ENCODE measurements at regions not wholly inside any gene's neighbourhood (a gene's known extent, or its start where the extent isn't known, plus 50 kb on each side); places are given as distances from the start of the nearest gene placed in this dataset.
"Not testable (repeated sequence)": the region's sequence is repeated elsewhere in the genome, so short reads cannot be mapped to it uniquely, and the experiment has no call there.

DNA sequence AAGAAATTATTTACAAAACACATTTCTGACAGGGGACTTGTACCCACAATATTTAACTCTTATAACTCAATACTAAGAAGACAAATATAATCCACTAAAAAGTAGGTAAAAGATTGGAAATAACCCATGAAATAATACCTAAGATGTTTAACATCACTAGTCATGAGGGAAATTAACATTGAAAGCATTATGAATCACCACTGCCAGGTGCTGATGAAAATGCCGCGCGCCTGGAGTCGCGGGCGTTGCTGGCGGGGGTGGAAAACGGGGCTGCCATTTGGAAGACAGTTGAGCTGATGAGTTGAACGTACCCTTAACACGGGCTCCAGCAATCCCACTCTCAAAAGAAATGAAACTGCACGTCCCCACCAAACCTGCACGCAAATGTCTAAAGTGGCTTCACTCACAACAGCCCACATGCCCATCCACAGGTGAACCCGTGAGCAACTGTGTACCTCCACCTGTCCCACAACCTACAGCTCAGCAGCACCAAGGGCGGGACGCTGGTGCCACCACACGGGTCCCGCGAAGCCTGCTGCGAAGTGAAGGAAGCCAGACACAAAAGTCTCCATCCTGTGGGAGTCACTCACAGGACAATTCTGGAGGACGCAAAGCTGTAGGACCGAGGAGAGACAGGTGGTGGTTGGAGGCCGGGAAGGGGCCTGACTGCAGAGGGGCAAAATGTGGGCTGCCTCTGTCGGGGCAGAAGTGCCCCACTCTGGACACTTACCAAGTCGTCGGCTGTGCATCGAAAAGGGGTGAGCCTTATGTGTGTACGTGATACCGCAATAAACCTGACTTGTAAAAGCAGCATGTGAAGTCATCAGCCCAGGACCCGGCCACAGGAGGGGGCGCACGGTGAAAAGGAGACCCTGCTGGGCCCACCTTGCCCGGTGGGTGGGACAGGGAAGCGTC lies 199.5 kb upstream of the ZNF469 start:
- DNase-seq (ENCODE audit: insufficient read length, low spot score); FAIRE-seq: not testable (repeated sequence)

DNA sequence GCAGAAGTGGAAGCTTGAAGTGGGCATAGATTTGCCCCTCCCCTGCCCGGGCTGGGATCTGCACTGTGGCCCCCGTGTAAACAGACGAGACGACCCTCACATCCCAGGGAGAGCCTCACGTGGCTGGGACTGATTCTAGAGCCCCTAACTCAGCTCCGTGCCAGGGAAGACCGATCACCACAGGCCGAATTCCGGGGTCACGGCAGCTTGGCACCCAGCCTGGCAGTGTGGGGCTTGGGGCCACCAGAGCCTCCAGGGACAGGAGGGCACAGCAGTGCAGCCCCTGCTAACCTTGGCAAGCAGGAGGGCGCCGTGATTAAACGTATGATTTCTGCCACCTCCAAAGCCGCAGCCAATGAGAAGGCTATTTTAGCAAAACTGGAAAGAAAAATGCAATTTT lies 198.7 kb upstream of the ZNF469 start:
- not testable (repeated sequence) for DNase-seq (ENCODE audit: insufficient read length, low spot score); FAIRE-seq

GRCh38 chr16:88184566-88185355 lies 198.0 kb upstream of the ZNF469 start:
- not testable (repeated sequence) for FAIRE-seq; DNase-seq (ENCODE audit: insufficient read length, low spot score)

GRCh38 chr16:88185406-88185805 lies 197.4 kb upstream of the ZNF469 start:
- FAIRE-seq: not testable (repeated sequence)

DNA sequence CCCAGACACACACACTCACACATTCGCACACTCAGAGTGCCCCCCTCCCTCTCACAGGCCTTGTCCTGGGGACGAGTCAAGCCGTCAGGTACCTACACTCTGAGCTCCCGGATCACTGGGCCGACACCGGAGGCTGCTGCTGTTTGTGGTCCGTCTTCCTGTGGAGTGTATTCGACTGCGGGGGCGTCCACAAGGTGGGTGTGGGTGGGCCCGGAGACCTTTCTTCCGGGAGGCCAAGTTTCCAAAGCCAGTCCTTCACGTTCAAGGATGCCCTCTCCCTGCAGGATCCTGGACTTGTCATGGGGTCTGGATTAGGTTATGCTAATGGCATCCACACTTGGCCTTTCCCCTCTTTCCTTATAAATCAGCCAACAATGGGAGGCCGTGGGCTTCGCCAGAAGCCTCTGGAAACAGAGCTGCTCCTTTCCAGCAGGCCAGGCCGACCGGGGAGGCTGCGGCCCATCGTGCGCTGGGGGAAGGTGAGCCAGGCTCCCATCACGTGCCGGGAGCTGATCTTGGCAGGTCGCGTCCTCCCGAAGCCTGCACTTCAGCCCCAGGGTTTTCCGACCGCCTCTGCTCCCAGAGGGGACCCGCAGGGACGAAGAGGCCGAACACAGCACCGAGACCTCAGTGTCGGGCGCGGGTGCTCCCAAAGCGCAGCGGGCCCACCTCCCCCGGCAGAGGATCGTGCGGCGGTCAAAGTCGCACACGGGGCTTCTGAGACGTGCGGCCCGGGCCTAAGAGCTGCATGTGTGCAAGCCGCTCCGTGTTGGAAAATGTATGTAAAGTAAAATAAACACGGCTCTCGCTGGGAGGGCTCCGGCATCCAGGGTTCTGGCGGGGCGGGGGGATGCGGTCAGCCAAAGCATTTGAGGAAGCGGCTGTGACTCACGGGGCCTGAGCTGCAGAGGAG lies 196.5 kb upstream of the ZNF469 start:
- not testable (repeated sequence) for DNase-seq (ENCODE audit: insufficient read length, low spot score); FAIRE-seq

More at GRCh38 chr16:88185406-88185805, 197.4 kb upstream of the ZNF469 start:
- DNase-seq (ENCODE audit: insufficient read length, low spot score): not testable (repeated sequence)

- FAIRE-seq: not testable (repeated sequence)
Observed at GRCh38 chr16:88186889-88187870, 195.6 kb upstream of the ZNF469 start.

DNA sequence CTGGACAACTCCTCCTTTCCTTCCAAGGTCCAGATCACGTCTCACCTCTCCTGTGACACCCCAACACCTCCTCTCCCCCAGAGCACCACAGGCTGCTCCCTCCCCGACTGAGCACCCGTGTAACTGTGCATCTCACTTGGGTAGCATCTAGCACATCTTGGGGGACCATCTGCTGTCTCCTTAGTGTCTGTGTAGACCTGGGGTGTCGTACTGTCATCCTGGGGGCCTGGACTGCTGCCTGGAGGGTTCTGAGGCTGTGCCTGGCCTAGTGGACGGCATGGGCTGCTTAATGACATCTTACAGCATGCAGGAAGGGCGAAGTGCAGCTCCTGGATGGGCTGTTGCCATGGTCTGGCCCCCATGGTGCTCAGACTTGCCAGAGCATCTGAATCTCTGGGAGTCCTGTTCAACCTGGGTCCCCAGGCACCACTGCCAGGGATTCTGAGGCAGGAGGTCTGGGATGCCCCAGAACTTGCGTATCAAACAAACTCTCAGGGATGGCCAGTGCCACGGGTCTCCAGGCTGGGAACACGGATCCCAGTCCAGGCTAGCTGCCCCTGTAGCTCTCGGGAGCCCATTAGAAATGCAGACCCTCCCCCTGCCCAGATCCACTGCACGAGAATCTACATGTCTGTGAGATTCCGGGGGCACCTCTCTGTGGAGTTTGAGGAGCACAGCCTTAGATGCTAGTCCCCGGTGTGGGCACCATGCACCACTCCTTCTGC lies 194.4 kb upstream of the ZNF469 start:
- not testable (repeated sequence) for FAIRE-seq; DNase-seq (ENCODE audit: insufficient read length, low spot score)

More at GRCh38 chr16:88186889-88187870, 195.6 kb upstream of the ZNF469 start:
- DNase-seq (ENCODE audit: insufficient read length, low spot score): not testable (repeated sequence)

GRCh38 chr16:88190592-88191095 lies 192.1 kb upstream of the ZNF469 start:
- not testable (repeated sequence) for DNase-seq (ENCODE audit: insufficient read length, low spot score); FAIRE-seq

DNA sequence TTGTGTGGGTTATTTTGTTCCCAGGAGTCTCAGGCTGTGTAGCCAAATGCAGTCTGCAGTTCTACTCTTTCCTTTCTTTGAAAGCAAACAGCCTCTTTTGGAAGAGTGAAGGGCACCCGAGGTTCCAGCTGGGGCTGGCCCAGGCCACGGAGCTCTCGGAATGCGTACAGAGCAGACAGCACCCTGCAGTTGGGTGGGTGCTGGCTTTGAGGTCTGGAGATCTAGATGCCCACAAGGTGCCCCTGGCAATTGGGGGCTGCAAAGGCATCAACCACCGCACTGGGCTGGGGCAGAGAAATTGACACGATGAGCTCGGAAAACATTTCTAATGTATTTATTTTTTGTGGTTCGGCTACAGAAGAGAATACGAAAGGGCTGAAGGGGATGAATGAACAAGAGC lies 191.6 kb upstream of the ZNF469 start:
- FAIRE-seq; DNase-seq (ENCODE audit: insufficient read length, low spot score): not testable (repeated sequence)

DNA sequence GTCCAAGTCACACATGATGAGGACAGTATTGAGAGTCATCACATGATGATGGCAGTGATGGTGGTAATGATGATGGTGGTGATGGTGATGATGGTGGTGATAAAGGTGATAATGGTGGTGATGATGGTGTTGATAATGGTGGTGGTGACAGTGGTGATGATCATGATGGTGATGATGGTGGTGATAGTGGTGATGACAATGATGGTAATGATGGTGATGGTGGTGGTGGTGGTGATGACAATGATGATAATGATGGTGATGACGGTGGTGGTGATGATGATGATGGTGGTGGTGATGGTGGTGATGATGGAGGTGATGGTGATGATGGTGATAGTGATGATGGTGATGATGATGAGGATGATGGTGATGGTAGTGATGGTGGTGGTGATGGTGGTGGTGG lies 190.2 kb upstream of the ZNF469 start:
- FAIRE-seq: no peak
- DNase-seq (ENCODE audit: insufficient read length, low spot score): no peak
- TF ChIP-seq POLR2A (IDR thresholded peaks at IDR 0.05; ENCODE audit: low read depth, low read length): no peak

- FAIRE-seq; DNase-seq (ENCODE audit: insufficient read length, low spot score): not testable (repeated sequence)
Observed at GRCh38 chr16:88193706-88194396, 188.9 kb upstream of the ZNF469 start.

All from H54 (cell line).